Stimulated activated CD4-positive, alpha-beta T cell treated with anti-CD3 and anti-CD28 coated beads, Interleukin-15, amount 100 ng/mL, for 24 hours (primary cell): ENCODE measurements at regions not wholly inside any gene's neighbourhood (a gene's known extent, or its start where the extent isn't known, plus 50 kb on each side); places are given as distances from the start of the nearest gene placed in this dataset.
"Not testable (repeated sequence)": the region's sequence is repeated elsewhere in the genome, so short reads cannot be mapped to it uniquely, and the experiment has no call there.

ENCODE experiments used
- DNase-seq: peaks from one replicate; pipeline ENCODE4 v3.0.0-alpha.2; 2020

DNA sequence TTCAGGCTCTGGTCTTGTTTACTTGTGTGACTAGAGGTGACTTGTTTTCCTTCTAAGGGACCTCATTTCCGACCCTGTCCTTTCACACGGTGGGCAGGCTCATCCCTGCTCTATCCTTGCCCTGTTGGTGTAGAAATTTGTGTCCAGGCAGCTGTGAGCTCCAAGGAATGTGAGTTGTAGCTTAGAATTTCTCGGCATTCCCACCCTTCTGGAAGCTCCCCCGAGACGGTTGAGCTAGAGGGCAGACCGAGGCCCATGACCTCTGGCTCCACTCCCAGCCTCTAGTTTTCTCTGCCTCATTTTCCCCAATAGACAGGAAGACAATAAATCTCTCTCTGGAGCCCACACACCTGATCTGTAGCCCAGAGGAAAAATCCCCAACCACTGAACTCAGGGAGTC lies 100.9 kb downstream of the NAV1 start:
- DNase-seq: no peak

DNA sequence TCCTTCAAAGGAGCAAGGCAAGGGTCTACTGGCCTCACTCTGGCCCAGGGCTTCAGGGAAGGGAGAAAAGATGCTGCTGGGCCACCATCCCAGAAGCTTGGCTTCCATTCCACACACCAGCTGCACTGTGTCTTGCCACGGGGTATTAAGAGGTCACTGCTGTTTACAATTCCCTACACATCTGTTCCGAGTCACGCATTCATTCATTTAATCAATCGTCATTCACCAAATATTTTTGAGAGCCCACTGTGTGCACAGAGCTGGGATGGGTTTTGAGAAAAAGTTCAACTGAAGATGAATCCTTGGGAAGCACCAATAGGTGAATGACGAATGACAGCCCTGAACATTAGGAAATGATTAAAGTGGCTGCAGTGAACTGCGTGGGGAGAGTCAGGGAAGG lies 101.7 kb downstream of the NAV1 start:
- no peak for DNase-seq

DNA sequence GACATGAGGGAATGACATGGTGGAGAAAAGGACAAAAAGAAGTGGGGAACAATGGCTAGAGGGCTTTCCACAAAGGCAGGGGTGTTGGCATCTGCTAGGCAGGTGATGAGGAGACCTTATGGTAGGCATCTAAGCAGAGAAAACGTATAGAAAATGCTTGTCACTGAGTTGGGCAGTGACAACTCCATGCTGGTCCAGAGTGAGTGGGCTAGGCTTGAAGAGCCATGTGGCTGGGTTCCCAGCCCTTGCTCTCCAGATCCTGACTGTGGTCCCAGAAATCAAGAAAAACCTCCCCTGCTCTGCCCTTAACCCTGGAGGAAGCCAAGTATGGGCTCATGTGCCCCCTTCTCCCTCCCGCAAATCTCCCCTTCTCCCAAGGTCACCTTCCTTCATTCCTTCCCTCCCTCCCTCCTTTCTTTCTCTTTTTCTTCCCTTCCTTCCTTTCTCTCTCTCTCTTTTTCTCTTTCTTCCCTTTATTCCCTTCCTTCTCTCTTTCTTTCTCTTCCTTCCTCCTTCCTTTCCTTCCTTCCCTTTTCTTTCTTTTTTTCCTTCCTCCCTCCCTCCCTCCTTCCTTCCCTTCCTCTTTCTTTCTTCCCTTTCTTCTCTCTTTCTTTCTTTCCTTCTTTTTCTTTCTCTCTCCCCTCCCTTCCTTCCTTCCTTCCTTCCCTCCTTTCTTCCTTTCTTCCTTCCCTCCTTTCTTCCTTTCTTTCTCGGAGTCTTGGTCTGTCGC lies 102.8 kb downstream of the NAV1 start:
- no peak for DNase-seq

DNA sequence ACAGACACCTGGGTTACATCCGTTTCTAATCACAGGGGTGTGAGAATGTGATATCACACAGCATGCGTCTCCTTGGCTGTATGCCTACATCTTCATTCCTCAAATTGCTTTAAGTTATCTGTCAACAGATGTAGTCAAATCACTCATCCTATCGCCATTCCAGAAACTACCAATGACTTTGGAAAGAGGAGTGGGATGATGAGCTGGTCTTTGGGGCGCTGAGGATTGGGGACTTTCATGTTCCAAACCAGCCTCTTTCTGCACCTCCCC lies 104.8 kb downstream of the NAV1 start:
- DNase-seq: no peak

DNA sequence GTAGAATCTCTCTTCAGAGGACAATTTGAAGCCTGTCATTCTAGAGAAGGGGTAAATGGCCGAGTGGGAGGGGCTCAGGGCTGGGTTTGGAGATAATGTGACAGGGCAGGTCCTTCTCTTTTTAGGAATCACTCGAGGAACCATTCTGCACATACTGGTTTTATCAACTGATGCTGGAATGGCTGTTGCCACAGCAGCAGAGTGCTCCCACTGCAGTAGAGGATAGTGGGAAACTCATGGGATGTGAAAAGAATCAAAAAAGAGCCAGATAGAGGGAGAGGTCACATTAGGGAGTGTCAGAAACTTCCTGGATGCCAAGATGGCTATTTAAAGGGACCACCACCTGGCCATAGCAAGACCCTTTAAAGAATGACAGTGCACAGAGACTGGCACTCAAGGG lies 105.3 kb downstream of the NAV1 start:
- DNase-seq: no peak

DNA sequence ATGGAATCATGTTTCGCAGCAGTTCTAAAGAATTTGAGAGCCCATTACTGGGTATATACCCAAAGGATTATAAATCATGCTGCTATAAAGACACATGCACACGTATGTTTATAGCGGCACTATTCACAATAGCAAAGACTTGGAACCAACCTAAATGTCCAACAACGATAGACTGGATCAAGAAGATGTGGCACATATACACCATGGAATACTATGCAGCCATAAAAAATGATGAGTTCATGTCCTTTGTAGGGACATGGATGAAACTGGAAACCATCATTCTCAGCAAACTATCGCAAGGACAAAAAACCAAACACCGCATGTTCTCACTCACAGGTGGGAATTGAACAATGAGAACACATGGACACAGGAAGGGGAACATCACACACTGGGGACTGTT lies 106.1 kb downstream of the NAV1 start:
- not testable (repeated sequence) for DNase-seq

DNA sequence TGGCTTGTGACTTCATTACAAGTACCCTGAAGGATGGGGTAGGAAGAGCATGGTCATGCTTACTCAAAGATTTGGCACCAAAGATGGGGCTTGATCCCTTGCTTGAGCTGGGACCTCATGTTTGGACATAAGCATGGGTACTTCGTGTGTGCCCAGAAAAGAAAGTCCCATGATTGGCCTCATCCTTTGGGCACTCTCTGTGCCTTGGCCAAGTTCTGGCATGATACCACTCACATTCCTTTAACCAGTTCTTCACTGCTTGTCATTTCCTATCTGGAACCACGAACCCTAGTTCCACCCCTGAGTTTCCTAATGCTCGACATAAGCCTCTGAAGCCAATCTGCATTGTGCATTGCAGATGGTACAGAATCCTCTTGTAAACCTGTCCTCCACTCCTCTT lies 107.0 kb downstream of the NAV1 start:
- DNase-seq: no peak

DNA sequence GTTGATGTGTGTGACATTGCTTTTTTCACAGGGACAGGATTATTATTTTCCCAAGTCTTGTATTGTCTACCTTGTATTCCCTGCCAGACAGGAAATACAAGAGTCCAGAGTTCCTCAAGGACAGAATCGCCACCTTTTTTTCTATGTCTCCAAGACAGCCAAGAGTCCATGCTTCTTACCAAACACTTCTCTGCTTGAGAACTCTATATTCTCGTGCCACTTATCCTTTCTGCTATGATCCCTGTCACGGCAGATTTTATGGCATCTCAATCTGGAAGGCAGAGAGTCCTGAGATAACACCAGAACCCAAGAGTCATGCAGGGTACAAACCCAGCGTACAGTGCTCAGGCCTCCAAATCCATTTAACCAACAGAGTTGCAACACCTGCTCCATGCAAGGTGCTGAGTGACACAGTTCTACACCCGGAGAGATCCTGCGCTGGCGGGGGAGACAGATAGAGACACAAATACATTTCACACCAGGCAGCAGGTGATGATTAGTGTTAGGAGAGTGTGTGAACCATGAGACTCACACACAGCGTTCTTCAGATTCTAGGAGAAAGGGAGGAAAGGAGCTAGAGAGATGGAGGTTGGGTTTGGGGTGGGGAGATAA lies 107.6 kb downstream of the NAV1 start:
- no peak for DNase-seq

DNA sequence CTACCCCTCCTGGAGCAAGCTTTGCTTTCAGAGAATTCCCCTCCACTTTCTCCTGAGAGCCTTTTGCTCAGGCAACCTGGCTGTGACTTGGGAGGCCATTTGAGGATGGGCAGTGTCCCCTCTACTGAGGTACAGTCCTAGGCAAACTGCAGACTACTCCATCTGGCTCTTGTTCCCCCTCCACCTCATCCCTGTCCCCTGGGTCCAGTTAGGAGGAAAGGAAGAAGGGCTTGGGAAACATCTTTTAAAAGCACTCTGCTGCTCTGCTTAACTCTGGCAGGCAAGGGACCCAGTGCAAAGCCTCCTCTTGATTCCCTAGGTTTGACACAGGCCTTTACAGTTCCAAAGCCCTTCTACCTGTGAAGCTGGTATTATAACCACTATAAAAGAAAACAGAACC lies 108.2 kb downstream of the NAV1 start:
- DNase-seq: no peak

DNA sequence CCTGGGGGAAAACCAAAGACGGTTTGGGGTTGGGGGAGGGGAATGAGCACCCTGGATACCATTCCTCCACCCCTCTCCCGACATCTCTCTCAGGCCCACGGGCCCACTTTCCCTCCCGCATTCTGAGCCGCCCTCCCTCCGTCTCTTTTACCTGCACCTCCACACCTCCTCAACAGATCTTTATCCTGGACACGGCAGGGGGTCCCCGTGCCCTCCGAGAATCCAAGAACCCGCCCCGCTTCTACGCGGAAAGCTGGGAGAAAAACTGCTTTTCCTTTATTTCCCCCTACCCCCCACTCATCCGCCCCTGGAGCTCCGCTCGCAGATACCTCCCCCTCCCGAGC lies 108.8 kb downstream of the NAV1 start:
- no peak for DNase-seq

DNA sequence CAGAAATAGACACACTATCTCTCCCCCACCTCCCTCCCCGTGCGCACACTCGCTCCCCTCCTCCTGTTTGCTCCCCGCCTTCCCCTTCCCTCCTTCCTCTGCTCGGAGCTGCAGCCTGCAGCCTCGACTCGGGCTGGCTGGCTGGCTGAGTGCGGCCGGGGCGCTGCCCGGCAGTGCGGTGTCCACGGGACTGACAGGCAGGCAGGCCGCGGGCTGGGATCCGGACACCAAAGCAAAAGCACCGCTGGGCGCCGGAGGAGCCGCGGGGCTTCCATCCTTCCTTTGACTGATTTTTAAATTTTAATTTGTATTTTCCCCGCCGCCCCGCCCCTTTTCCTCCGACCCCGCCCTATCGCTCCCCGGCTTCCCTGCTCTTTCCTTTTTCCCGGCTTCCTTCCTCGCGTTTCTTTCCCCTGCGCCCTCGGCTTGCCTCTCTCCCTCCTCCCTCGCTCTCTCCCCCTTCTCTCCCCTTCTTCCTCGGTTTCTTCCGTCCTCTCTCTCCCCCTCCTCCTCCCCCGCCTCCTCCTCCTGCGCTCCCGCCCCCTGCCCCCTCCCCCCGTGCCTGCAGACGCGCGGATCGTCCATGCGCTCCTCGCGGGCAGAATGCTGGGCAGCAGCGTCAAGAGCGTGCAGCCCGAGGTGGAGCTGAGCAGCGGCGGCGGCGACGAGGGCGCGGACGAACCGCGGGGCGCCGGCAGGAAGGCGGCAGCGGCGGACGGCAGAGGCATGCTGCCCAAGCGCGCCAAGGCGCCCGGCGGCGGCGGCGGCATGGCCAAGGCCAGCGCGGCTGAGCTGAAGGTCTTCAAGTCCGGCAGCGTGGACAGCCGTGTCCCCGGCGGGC lies 109.4 kb downstream of the NAV1 start:
- peak; percentile 31 for DNase-seq

DNA sequence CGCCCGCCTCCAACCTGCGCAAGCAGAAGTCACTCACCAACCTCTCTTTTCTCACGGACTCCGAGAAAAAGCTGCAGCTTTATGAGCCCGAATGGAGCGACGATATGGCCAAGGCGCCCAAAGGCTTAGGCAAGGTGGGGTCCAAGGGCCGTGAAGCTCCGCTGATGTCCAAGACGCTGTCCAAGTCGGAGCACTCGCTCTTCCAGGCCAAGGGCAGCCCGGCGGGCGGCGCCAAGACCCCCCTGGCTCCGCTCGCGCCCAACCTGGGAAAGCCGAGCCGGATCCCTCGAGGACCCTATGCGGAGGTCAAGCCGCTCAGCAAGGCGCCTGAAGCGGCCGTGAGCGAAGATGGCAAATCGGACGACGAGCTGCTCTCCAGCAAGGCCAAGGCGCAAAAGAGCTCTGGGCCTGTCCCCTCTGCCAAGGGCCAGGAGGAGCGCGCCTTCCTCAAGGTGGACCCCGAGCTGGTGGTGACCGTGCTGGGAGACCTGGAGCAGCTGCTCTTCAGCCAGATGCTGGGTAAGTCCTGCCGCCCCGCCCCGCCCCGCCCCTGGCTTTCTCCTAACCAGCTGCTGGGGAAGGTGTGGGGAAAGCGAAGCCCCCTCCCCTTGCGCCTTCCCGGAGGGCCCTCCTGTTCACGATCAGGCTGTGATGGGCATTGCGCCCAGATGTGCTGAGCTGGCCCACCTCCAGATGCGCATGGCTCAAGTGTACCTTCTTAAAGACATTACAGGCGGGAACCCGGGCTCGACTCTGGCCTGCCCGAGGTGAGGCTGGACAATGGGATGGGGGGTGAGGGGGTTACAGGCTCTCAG lies 110.2 kb downstream of the NAV1 start:
- no peak for DNase-seq

DNA sequence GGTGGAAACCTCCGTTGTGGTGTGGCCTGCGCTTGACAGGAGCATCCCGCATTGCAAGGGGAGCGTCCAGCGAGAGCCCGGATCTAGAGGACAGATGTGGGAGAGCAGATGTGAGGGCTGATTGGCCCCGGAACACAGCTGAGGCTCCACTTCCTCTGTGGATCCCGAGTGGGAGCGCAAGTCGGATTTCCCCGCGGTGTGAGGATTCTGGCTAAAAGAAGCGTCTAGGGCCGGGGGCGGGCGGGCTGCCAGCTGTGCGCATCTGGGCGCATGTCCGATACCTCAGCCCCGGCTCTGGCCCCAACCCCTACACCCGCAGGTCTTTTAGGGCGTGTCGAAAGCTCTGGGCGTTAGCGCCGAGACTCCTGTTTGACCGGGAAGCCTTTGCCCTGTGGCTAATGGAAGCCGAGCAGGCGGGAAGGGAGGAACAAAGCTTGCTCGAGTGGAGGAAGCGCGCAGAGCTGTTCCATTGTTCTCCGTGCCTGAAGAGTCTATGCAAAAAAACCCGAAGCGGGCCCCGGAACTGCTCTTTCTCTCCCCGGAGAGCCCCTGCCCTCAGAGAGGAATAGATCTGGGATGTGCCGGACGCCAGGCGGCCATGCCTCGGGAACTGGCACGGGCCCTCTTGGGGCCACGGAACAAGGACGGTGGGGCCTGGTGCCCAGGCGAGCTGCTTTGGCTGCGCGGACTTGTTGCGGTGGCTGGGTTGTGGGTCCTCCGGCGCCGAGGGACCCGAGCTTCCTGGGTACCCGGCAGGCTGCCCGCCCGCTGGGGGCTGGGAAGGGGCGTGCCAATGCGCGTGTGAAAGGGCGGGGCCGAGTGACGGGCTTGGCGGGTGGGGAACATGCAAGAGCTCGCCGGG lies 111.1 kb downstream of the NAV1 start:
- DNase-seq: peak; percentile 31

DNA sequence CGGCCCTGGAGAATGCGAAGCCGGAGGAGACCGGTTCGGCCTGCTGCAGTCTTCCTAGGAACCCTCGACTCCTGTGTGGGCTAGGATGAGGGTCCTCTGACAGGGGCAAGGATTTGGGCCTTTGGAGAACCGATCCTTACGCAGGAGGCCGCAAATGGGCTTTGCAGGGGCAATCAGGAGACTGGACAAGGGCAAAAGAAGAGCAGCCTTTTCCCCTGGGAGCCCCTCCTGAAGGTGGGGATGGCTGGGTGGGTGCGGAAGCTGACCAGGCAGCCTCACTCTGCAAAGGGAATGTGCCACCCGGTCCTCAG lies 111.7 kb downstream of the NAV1 start:
- DNase-seq: no peak

DNA sequence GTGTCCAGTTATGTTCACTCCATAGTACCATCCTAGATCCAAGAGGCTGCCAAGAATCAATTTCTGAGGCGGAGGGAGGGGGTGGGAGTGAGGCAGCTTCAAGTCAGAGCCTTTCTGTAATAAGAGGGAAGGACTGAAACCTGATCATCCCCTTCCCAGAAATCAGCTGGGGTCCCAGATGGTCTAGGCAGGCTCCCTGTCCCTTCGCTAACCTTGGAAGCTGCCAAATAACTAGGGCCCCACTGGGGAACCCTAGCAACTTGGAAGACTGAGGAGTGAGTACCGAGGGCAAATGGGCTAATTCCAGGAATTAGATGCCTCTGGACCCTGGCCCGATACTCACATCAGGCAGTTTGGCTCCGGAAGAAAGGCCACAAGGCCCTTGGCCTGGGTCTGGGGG lies 113.3 kb downstream of the NAV1 start:
- DNase-seq: no peak

DNA sequence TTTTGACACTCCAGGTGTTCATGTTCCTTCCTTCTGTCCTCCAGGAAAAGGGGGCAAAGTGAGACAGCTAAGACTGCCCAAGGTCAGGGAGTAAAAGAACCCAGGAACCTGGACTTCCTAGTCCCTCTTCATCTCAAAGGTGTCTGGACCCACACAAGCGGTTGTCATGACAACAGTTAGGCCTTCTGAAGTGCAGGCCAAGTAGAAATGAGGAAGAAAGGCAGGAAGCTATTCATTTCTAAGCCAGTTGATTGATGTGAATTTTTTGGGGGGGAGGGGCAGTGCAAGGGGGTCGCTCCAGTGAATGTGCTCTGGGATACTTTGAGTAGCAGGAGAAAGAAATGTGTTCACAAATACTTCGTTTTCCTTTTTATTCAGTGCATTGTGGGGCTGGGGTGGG lies 114.3 kb downstream of the NAV1 start:
- no peak for DNase-seq

DNA sequence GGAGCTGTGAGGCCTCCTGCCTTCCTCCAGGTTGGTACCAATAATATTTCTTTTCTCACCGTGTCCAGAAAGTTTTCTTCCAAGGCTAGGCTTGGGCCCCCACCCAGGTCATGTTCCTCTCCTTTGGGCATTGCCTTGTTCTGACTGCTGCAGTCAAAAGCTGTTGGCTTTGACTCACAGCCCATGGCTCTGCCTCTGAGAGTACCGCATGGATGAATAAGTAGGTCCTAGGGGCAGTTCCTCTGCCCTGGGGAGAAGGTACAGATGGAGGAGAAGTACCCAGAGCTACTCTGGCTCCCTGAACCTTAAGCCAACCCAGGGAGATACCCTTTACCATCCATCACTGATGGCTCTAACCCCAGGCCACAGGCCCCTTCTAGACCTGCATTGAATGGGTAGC lies 115.0 kb downstream of the NAV1 start:
- DNase-seq: no peak

DNA sequence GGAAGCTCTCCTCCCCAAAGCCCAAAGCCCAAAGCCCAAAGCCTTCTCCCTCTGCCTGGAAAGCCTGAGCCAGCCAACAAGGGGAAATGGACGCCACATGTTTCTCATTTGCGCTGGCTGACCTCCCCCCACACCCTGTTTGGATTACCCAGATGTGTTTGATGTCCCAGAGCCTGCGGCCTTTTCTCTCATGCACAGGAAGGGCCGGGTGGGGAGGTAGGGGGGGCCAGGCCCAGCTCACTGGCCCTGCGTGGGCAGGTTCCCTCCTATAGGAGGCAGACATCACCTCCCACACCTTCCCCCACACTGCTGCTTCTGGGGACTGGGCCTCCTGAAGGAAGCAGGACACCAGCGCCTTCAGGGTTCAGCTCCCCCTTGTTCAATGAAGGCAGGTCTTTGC lies 116.3 kb downstream of the NAV1 start:
- DNase-seq: no peak

DNA sequence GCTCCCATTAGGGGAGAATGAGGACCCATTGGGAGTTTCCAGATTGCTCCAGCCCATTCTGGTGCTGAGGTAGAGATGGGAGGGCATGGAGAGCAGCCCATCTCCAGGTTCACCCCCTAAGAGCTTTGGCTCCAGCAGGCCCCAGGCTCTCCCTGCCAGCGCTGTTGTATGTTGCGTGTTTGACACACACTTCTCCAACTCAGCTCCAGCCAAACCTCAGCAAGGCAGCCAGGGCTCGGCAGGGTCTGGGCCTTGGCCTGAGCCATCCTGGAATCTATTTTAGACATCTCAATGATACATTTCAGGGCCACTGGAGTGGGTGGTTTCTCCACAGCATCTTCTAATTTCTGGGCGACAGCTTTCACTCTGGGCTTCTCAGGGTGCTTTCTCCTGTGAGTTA lies 117.0 kb downstream of the NAV1 start:
- no peak for DNase-seq

DNA sequence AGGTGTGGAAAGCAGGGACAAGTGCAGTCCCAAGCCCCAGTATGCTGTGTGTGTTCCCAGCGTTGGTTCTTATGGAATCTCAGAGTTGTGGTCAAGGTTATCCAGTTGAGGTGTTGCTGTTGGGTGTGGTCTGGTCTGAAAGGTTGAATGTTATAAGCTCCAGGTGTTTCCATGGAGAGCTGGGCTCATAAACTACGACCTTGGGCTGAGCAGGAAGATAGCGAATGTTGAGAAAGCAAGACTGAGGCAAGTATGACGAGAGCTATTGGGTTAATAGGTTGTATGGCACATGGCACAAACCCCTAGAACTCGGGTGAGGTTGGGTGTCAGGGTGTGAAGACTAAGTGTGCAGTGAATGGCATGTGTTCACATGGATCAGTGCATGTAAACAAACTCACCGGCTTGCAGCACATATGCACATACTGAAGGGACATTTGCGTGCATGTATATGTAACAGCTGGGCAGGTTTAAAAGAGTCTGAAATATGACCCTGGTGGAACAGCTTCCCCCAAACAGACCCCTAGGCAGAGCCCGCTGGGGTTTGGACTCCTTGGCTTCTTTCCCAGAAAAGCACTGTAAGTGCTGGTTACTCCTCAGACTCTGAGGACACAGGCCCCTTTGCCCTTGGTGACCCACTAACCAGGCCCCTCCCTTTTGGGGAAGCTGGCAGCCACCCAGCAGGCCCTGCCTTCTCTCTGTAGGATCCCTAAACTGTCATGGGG lies 117.5 kb downstream of the NAV1 start:
- DNase-seq: no peak

DNA sequence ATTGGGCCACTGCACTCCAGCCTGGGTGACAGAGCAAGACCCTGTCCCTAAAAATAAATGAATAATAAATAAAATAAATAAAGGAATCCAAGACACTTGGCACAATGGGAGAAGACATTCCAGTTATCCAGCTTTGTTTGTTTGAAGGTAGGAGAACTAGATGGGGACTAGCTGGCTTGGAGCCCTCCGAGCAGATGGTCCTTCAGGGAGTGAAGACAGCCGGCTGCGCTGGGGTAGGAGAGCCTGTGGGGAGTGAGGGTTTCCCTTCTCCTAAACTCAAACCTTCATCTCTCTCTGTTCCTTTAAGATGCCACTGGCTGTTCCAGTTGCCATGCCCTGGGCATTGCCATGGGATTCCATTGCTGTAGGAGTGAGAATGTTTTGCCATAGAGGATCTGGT lies 120.6 kb downstream of the NAV1 start:
- DNase-seq: no peak
